ENCODE measurements at regions not wholly inside any gene's neighbourhood (a gene's known extent, or its start where the extent isn't known, plus 50 kb on each side); places are given as distances from the start of the nearest gene placed in this dataset.

GRCh38 chr7:36035186-36035585 lies 117.9 kb upstream of the EEPD1 start:
- Histone ChIP-seq H3K4me1 (ENCODE audit: control insufficient read depth in 3 of 3, insufficient read depth in 2 of 3, low read depth in 1 of 3, low read length in 2 of 3) (peaks cover 0 to 8% (median 6%) of the 10 kb centered on the region in 3 donors), H3K36me3 (ENCODE audit: control insufficient read depth in 3 of 3, insufficient read depth in 2 of 3, low read depth in 1 of 3, low read length in 3 of 3) (no peaks in the 10 kb centered on the region), H3K27me3 (ENCODE audit: control insufficient read depth in 3 of 3, insufficient read depth in 3 of 3, low read length in 3 of 3) (no peaks in the 10 kb centered on the region), H3K4me3 (ENCODE audit: low read depth in 1 of 3, low read length in 3 of 3) (no peak overlapping the region), H3K27ac (ENCODE audit: low read depth in 1 of 3, low read length in 2 of 3) (no peak overlapping the region), H3K9me3 (ENCODE audit: control insufficient read depth in 2 of 2, insufficient read depth in 1 of 2, low read depth in 1 of 2, low read length in 1 of 2) (no peaks in the 10 kb centered on the region)
- DNase-seq, result no peak
- FAIRE-seq, result no peak
- 82 to 95% (median 85%) methylated on average over 7 of the region's 7 CpGs for WGBS, 3 donors

GRCh38 chr7:36036590-36036989 lies 116.5 kb upstream of the EEPD1 start:
- H3K4me1 ChIP-seq (ENCODE audit: control insufficient read depth in 3 of 3, insufficient read depth in 2 of 3, low read depth in 1 of 3, low read length in 2 of 3), result peaks cover 0 to 8% (median 6%) of the 10 kb centered on the region in 3 donors
- peak; percentile 10 to 17 for DNase-seq
- WGBS, 3 donors, result 28 to 68% (median 51%) methylated on average over 4 of the region's 4 CpGs
- H3K27me3 ChIP-seq (ENCODE audit: control insufficient read depth in 3 of 3, insufficient read depth in 3 of 3, low read length in 3 of 3), result no peaks in the 10 kb centered on the region
- FAIRE-seq, result no peak
- peak overlapping the region in 2 of 3 donors; percentile 61 to 89 for H3K27ac ChIP-seq (ENCODE audit: low read depth in 1 of 3, low read length in 2 of 3)
- H3K9me3 ChIP-seq (ENCODE audit: control insufficient read depth in 2 of 2, insufficient read depth in 1 of 2, low read depth in 1 of 2, low read length in 1 of 2), result no peaks in the 10 kb centered on the region
- H3K4me3 ChIP-seq (ENCODE audit: low read depth in 1 of 3, low read length in 3 of 3), result no peak overlapping the region
- H3K36me3 ChIP-seq (ENCODE audit: control insufficient read depth in 3 of 3, insufficient read depth in 2 of 3, low read depth in 1 of 3, low read length in 3 of 3), result no peaks in the 10 kb centered on the region

GRCh38 chr7:36037121-36037662 lies 115.9 kb upstream of the EEPD1 start:
- H3K27me3 ChIP-seq (ENCODE audit: control insufficient read depth in 3 of 3, insufficient read depth in 3 of 3, low read length in 3 of 3), result no peaks in the 10 kb centered on the region
- no peak overlapping the region for H3K4me3 ChIP-seq (ENCODE audit: low read depth in 1 of 3, low read length in 3 of 3)
- H3K9me3 ChIP-seq (ENCODE audit: control insufficient read depth in 2 of 2, insufficient read depth in 1 of 2, low read depth in 1 of 2, low read length in 1 of 2), result no peaks in the 10 kb centered on the region
- H3K27ac ChIP-seq (ENCODE audit: low read depth in 1 of 3, low read length in 2 of 3), result peak overlapping the region; percentile 1 to 89 (median 61)
- FAIRE-seq, result no peak
- peak; percentile 82 to 90 for DNase-seq
- H3K36me3 ChIP-seq (ENCODE audit: control insufficient read depth in 3 of 3, insufficient read depth in 2 of 3, low read depth in 1 of 3, low read length in 3 of 3), result no peaks in the 10 kb centered on the region
- WGBS, 3 donors, result 6 to 21% (median 18%) methylated on average over 11 of the region's 11 CpGs
- peaks cover 0 to 8% (median 6%) of the 10 kb centered on the region in 3 donors for H3K4me1 ChIP-seq (ENCODE audit: control insufficient read depth in 3 of 3, insufficient read depth in 2 of 3, low read depth in 1 of 3, low read length in 2 of 3)

GRCh38 chr7:36038063-36038721 lies 114.9 kb upstream of the EEPD1 start:
- no peaks in the 10 kb centered on the region for H3K36me3 ChIP-seq (ENCODE audit: control insufficient read depth in 3 of 3, insufficient read depth in 2 of 3, low read depth in 1 of 3, low read length in 3 of 3)
- H3K27ac ChIP-seq (ENCODE audit: low read depth in 1 of 3, low read length in 2 of 3), result no peak overlapping the region
- 70 to 71% (median 71%) methylated on average over 7 of the region's 7 CpGs for WGBS, 3 donors
- no peak for DNase-seq
- H3K9me3 ChIP-seq (ENCODE audit: control insufficient read depth in 2 of 2, insufficient read depth in 1 of 2, low read depth in 1 of 2, low read length in 1 of 2), result no peaks in the 10 kb centered on the region
- H3K27me3 ChIP-seq (ENCODE audit: control insufficient read depth in 3 of 3, insufficient read depth in 3 of 3, low read length in 3 of 3), result no peaks in the 10 kb centered on the region
- H3K4me1 ChIP-seq (ENCODE audit: control insufficient read depth in 3 of 3, insufficient read depth in 2 of 3, low read depth in 1 of 3, low read length in 2 of 3), result peaks cover 0 to 8% (median 6%) of the 10 kb centered on the region in 3 donors
- no peak overlapping the region for H3K4me3 ChIP-seq (ENCODE audit: low read depth in 1 of 3, low read length in 3 of 3)
- FAIRE-seq, result no peak

GRCh38 chr7:36039243-36039642 lies 113.8 kb upstream of the EEPD1 start:
- Histone ChIP-seq H3K36me3 (ENCODE audit: control insufficient read depth in 3 of 3, insufficient read depth in 2 of 3, low read depth in 1 of 3, low read length in 3 of 3) (no peaks in the 10 kb centered on the region), H3K9me3 (ENCODE audit: control insufficient read depth in 2 of 2, insufficient read depth in 1 of 2, low read depth in 1 of 2, low read length in 1 of 2) (no peaks in the 10 kb centered on the region), H3K4me1 (ENCODE audit: control insufficient read depth in 3 of 3, insufficient read depth in 2 of 3, low read depth in 1 of 3, low read length in 2 of 3) (peaks cover 0 to 8% (median 6%) of the 10 kb centered on the region in 3 donors), H3K27me3 (ENCODE audit: control insufficient read depth in 3 of 3, insufficient read depth in 3 of 3, low read length in 3 of 3) (no peaks in the 10 kb centered on the region), H3K27ac (ENCODE audit: low read depth in 1 of 3, low read length in 2 of 3) (no peak overlapping the region), H3K4me3 (ENCODE audit: low read depth in 1 of 3, low read length in 3 of 3) (no peak overlapping the region)
- DNase-seq, result no peak
- FAIRE-seq, result no peak
- WGBS, 3 donors, result 72 to 83% (median 78%) methylated on average over 10 to 11 of the region's 11 CpGs

GRCh38 chr7:36039671-36040070 lies 113.4 kb upstream of the EEPD1 start:
- FAIRE-seq, result no peak
- Histone ChIP-seq H3K36me3 (ENCODE audit: control insufficient read depth in 3 of 3, insufficient read depth in 2 of 3, low read depth in 1 of 3, low read length in 3 of 3) (no peaks in the 10 kb centered on the region), H3K27me3 (ENCODE audit: control insufficient read depth in 3 of 3, insufficient read depth in 3 of 3, low read length in 3 of 3) (no peaks in the 10 kb centered on the region), H3K4me3 (ENCODE audit: low read depth in 1 of 3, low read length in 3 of 3) (no peak overlapping the region), H3K27ac (ENCODE audit: low read depth in 1 of 3, low read length in 2 of 3) (no peak overlapping the region), H3K4me1 (ENCODE audit: control insufficient read depth in 3 of 3, insufficient read depth in 2 of 3, low read depth in 1 of 3, low read length in 2 of 3) (peaks cover 0 to 8% (median 6%) of the 10 kb centered on the region in 3 donors), H3K9me3 (ENCODE audit: control insufficient read depth in 2 of 2, insufficient read depth in 1 of 2, low read depth in 1 of 2, low read length in 1 of 2) (no peaks in the 10 kb centered on the region)
- WGBS, 3 donors, result 31 to 69% (median 41%) methylated on average over 3 of the region's 3 CpGs
- no peak for DNase-seq

- H3K27me3 ChIP-seq (ENCODE audit: control insufficient read depth in 3 of 3, insufficient read depth in 3 of 3, low read length in 3 of 3), result no peaks in the 10 kb centered on the region
- no peak for FAIRE-seq
- no peaks in the 10 kb centered on the region for H3K36me3 ChIP-seq (ENCODE audit: control insufficient read depth in 3 of 3, insufficient read depth in 2 of 3, low read depth in 1 of 3, low read length in 3 of 3)
- H3K27ac ChIP-seq (ENCODE audit: low read depth in 1 of 3, low read length in 2 of 3), result no peak overlapping the region
- H3K4me3 ChIP-seq (ENCODE audit: low read depth in 1 of 3, low read length in 3 of 3), result no peak overlapping the region
- DNase-seq, result no peak
- 92 to 95% (median 92%) methylated on average over 3 of the region's 3 CpGs for whole genome bisulfite sequencing, 3 donors
- no peaks in the 10 kb centered on the region for H3K9me3 ChIP-seq (ENCODE audit: control insufficient read depth in 2 of 2, insufficient read depth in 1 of 2, low read depth in 1 of 2, low read length in 1 of 2)
- H3K4me1 ChIP-seq (ENCODE audit: control insufficient read depth in 3 of 3, insufficient read depth in 2 of 3, low read depth in 1 of 3, low read length in 2 of 3), result peaks cover under 1 to 9% (median 6%) of the 10 kb centered on the region in 3 donors
These were observed 112.4 kb upstream of the EEPD1 start for GRCh38 chr7:36040679-36041078.

GRCh38 chr7:36044101-36044892 lies 108.8 kb upstream of the EEPD1 start:
- Histone ChIP-seq H3K4me1 (ENCODE audit: control insufficient read depth in 3 of 3, insufficient read depth in 2 of 3, low read depth in 1 of 3, low read length in 2 of 3) (peaks cover 0 to 18% (median 4%) of the 10 kb centered on the region in 3 donors), H3K27me3 (ENCODE audit: control insufficient read depth in 3 of 3, insufficient read depth in 3 of 3, low read length in 3 of 3) (no peaks in the 10 kb centered on the region), H3K9me3 (ENCODE audit: control insufficient read depth in 2 of 2, insufficient read depth in 1 of 2, low read depth in 1 of 2, low read length in 1 of 2) (no peaks in the 10 kb centered on the region), H3K36me3 (ENCODE audit: control insufficient read depth in 3 of 3, insufficient read depth in 2 of 3, low read depth in 1 of 3, low read length in 3 of 3) (no peaks in the 10 kb centered on the region), H3K4me3 (ENCODE audit: low read depth in 1 of 3, low read length in 3 of 3) (no peak overlapping the region), H3K27ac (ENCODE audit: low read depth in 1 of 3, low read length in 2 of 3) (no peak overlapping the region)
- FAIRE-seq, result no peak
- no peak for DNase-seq
- WGBS, 3 donors, result 71 to 83% (median 76%) methylated on average over 6 of the region's 6 CpGs
